HEK293 (cell line): ENCODE measurements at regions not wholly inside any gene's neighbourhood (a gene's known extent, or its start where the extent isn't known, plus 50 kb on each side); places are given as distances from the start of the nearest gene placed in this dataset.

Source experiments
- CTCF ChIA-PET: fragments of 350-600 bp; formaldehyde crosslinking; extraction: SDS; loops from one replicate; lab custom pipeline; 2021; ENCODE audit warnings: antibody characterized with exemption; lab: Yijun Ruan, JAX
- POLR2A ChIA-PET: fragments of 300-600 bp; formaldehyde crosslinking; extraction: SDS; loops from one replicate; lab custom pipeline; 2020; ENCODE audit warnings: antibody characterized with exemption, inconsistent platforms; lab: Yijun Ruan, JAX
- H3K27ac ChIP-seq: fragments of 200-500 bp; sonication (Bioruptor generic); 2 replicates; pipeline ENCODE4 v1.5.1; 2014; ENCODE audit warnings: low read depth, low read length, control low read depth, inconsistent platforms; ENCODE audit errors: extremely low read depth
- H3K36me3 ChIP-seq, 2 experiments: fragments of 200-500 bp in 1 of 2; sonication (Bioruptor generic) in 1 of 2; 1 replicate in 1 of 2; 2 replicates in 1 of 2; pipeline ENCODE4 v1.5.1; 2014 to 2017; ENCODE audit warnings: inconsistent platforms in 2 of 2, low read length in 2 of 2; ENCODE audit not compliant: control insufficient read depth in 2 of 2, insufficient read depth in 1 of 2
- H3K4me1 ChIP-seq: fragments of 200-500 bp; sonication (Bioruptor generic); 2 replicates; pipeline ENCODE4 v1.5.1; 2014; ENCODE audit warnings: mild to moderate bottlenecking, low read length, inconsistent platforms; ENCODE audit not compliant: control insufficient read depth, insufficient read depth
- H3K4me3 ChIP-seq: 2 replicates; pipeline ENCODE4 v1.5.1; 2011; ENCODE audit warnings: low read depth, mild to moderate bottlenecking, control low read depth, low read length, moderate library complexity
- H3K9me3 ChIP-seq: fragments of 200-500 bp; sonication (Bioruptor generic); 2 replicates; pipeline ENCODE4 v1.5.1; 2014; ENCODE audit warnings: low read depth, low read length, inconsistent platforms; ENCODE audit not compliant: control insufficient read depth, insufficient read depth
- SP2 ChIP-seq: fragments of 450-650 bp; formaldehyde crosslinking; IDR thresholded peaks from 2 replicates; pipeline ENCODE4 v1.5.1; 2016; ENCODE audit warnings: missing biosample characterization, missing genetic modification characterization
- ZBTB20 ChIP-seq: fragments of 450-650 bp; formaldehyde crosslinking; IDR thresholded peaks from 2 replicates; pipeline ENCODE4 v1.5.1; 2016; ENCODE audit warnings: missing biosample characterization, missing genetic modification characterization
- ZEB2 ChIP-seq: fragments of 450-650 bp; formaldehyde crosslinking; IDR thresholded peaks from 2 replicates; pipeline ENCODE4 v1.5.1; 2016; ENCODE audit warnings: missing biosample characterization, missing genetic modification characterization
- ZNF335 ChIP-seq: fragments of 450-650 bp; formaldehyde crosslinking; conservative IDR thresholded peaks from 2 replicates; pipeline ENCODE4 v1.5.1; 2016; ENCODE audit warnings: missing biosample characterization, missing genetic modification characterization
- TF ChIP-seq, protein P1 (sequence below): fragments of 450-650 bp; formaldehyde crosslinking; IDR thresholded peaks from 2 replicates; pipeline ENCODE4 v1.5.1; 2016; ENCODE audit warnings: missing biosample characterization, missing genetic modification characterization
- TF ChIP-seq, protein P2 (sequence below): fragments of 450-650 bp; formaldehyde crosslinking; IDR thresholded peaks from 2 replicates; pipeline ENCODE4 v1.5.1; 2016; ENCODE audit warnings: missing biosample characterization, missing genetic modification characterization
- TF ChIP-seq, protein P3 (sequence below): fragments of 450-650 bp; formaldehyde crosslinking; conservative IDR thresholded peaks from 2 replicates; pipeline ENCODE4 v1.5.1; 2016; ENCODE audit warnings: low read depth, missing biosample characterization, missing genetic modification characterization
- TF ChIP-seq, protein P4 (sequence below): fragments of 450-650 bp; formaldehyde crosslinking; IDR thresholded peaks from 2 replicates; pipeline ENCODE4 v1.5.1; 2017; ENCODE audit warnings: missing biosample characterization, missing genetic modification characterization
- TF ChIP-seq, protein P5 (sequence below): fragments of 450-650 bp; formaldehyde crosslinking; IDR thresholded peaks from 2 replicates; pipeline ENCODE4 v1.5.1; 2016; ENCODE audit warnings: missing biosample characterization, missing genetic modification characterization
- TF ChIP-seq, protein P6 (sequence below): fragments of 450-650 bp; formaldehyde crosslinking; IDR thresholded peaks from 2 replicates; pipeline ENCODE4 v1.5.1; 2016; ENCODE audit warnings: missing biosample characterization, missing genetic modification characterization

DNA sequence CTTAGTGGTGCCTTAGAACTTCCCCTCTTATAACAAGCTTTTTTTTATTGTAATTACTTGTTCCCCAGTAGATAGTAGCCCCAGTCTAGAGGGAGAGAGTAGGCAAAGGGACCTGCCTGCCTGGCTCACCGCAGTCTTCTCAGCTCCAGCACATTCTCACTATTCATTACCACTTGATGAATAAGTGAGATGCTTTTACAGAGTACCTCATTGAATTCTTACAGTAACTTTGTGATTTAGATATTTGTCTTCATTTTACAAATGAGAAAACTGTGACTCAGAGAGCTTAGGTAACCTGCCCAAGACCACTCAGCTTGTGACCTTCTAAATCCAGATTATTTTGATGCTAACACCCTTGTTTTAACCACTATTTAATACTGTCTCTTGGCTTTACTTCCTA lies 77.8 kb downstream of the CHRNA1 start:
- Histone ChIP-seq H3K27ac (no peak overlapping the region), H3K4me1 (0 out of 2 replicates have a peak, but pooled peaks cover 3% of the 10 kb centered on the region), H3K4me3 (no peak overlapping the region), H3K9me3 (no peaks in the 10 kb centered on the region), H3K36me3 (no peaks in the 10 kb centered on the region)
- POLR2A ChIA-PET = no interaction called here
- TF ChIP-seq, protein P1, sequence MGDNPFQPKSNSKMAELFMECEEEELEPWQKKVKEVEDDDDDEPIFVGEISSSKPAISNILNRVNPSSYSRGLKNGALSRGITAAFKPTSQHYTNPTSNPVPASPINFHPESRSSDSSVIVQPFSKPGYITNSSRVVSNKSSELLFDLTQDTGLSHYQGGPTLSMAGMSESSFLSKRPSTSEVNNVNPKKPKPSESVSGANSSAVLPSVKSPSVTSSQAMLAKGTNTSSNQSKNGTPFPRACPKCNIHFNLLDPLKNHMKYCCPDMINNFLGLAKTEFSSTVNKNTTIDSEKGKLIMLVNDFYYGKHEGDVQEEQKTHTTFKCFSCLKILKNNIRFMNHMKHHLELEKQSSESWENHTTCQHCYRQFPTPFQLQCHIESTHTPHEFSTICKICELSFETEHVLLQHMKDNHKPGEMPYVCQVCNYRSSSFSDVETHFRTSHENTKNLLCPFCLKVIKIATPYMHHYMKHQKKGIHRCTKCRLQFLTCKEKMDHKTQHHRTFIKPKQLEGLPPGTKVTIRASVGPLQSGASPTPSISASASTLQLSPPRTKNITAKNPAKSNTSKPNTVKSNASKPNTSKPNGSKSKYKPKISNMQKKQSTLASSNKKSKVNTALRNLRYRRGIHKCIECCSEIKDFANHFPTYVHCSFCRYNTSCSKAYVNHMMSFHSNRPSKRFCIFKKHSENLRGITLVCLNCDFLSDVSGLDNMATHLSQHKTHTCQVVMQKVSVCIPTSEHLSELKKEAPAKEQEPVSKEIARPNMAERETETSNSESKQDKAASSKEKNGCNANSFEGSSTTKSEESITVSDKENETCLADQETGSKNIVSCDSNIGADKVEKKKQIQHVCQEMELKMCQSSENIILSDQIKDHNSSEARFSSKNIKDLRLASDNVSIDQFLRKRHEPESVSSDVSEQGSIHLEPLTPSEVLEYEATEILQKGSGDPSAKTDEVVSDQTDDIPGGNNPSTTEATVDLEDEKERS (tag by site-specific recombination) = no peak
- TF ChIP-seq ZEB2 = no peak
- CTCF ChIA-PET = interaction anchor here (0.6 to 7.9 kb wide), 10 partner anchors 9 to 224 kb away, joined by 3 to 93 read pairs (median 7); no protein-coding TSS in a partner anchor

DNA sequence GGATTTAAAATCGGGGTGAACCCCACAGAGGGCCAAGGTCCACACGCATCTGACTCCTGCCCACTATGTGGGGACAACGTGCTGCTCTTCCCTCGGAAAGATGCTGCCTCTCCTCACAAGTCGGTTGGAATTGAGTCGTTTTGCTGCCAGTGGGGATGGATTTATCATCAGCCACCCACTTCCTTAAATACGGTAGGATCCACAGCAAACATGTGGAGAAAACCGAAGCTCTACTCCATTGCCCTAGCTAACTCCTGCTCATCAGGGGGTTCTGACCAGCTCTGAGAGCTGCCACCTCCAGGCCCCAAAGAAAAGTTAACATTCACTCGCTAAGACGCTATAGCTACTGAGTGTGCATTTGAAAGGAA lies 80.9 kb downstream of the CHRNA1 start:
- TF ChIP-seq, protein P2, sequence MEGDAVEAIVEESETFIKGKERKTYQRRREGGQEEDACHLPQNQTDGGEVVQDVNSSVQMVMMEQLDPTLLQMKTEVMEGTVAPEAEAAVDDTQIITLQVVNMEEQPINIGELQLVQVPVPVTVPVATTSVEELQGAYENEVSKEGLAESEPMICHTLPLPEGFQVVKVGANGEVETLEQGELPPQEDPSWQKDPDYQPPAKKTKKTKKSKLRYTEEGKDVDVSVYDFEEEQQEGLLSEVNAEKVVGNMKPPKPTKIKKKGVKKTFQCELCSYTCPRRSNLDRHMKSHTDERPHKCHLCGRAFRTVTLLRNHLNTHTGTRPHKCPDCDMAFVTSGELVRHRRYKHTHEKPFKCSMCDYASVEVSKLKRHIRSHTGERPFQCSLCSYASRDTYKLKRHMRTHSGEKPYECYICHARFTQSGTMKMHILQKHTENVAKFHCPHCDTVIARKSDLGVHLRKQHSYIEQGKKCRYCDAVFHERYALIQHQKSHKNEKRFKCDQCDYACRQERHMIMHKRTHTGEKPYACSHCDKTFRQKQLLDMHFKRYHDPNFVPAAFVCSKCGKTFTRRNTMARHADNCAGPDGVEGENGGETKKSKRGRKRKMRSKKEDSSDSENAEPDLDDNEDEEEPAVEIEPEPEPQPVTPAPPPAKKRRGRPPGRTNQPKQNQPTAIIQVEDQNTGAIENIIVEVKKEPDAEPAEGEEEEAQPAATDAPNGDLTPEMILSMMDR (tag by site-specific recombination) = peak; percentile 43; the same call in 1 of the 2 replicates
- TF ChIP-seq, protein P3, sequence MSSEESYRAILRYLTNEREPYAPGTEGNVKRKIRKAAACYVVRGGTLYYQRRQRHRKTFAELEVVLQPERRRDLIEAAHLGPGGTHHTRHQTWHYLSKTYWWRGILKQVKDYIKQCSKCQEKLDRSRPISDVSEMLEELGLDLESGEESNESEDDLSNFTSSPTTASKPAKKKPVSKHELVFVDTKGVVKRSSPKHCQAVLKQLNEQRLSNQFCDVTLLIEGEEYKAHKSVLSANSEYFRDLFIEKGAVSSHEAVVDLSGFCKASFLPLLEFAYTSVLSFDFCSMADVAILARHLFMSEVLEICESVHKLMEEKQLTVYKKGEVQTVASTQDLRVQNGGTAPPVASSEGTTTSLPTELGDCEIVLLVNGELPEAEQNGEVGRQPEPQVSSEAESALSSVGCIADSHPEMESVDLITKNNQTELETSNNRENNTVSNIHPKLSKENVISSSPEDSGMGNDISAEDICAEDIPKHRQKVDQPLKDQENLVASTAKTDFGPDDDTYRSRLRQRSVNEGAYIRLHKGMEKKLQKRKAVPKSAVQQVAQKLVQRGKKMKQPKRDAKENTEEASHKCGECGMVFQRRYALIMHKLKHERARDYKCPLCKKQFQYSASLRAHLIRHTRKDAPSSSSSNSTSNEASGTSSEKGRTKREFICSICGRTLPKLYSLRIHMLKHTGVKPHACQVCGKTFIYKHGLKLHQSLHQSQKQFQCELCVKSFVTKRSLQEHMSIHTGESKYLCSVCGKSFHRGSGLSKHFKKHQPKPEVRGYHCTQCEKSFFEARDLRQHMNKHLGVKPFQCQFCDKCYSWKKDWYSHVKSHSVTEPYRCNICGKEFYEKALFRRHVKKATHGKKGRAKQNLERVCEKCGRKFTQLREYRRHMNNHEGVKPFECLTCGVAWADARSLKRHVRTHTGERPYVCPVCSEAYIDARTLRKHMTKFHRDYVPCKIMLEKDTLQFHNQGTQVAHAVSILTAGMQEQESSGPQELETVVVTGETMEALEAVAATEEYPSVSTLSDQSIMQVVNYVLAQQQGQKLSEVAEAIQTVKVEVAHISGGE = no peak
- TF ChIP-seq ZBTB20 (tag by site-specific recombination) (0 out of 2 replicates have a peak, but pooled peaks have one; percentile 13), ZNF335 (tag by site-specific recombination) (peak; percentile 25)
- no peaks in the 10 kb centered on the region for H3K36me3 ChIP-seq
- H3K4me3 ChIP-seq = no peak overlapping the region
- no peak overlapping the region for H3K27ac ChIP-seq
- ChIA-PET CTCF (interaction anchor here (0.5 to 7.9 kb wide), 2 partner anchors 14 to 290 kb away, joined by 3 to 93 read pairs; no protein-coding TSS in a partner anchor), POLR2A (no interaction called here)
- no peaks in the 10 kb centered on the region for H3K9me3 ChIP-seq
- H3K4me1 ChIP-seq = peaks cover 8% of the 10 kb centered on the region

DNA sequence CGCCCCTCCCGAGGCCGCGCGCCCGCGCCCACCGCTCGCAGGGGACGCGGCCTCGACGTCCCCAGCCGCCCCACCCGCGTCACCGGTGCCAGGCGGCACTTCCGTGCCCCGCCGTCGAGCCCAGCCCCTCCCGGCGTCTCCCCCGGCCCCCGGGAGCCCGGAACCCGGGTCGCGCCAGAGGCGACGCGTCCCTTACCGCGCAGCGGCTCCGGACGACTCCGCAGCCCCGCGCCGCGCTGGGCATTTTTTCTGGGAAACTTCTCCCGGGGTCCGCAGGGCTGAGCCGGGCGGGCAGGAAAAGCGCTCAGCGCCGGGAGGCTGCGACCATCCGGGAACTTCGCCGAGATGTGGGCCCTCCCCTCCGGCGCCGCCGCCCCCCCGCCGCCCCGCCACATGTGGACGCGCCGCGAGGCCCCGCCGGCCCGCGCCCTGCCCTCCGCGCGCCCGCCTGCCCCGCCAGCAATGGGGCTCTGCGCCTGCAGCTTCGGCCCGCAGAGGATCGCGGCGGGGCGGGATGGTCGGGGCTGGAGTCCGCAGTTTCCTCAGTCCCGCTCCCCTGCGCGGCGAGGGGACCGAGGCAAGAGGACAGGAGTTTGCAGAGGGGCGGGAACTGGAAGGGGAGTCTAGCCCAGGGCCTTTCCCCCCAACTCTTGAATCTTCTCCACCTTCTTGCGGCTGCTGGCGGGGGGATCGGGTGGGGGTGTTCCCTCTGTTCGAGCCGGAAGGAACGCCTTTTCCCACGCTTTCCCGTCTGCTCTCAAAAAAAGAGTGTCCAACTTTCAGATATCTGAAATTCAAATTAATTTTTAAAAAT lies 81.5 kb downstream of the CHRNA1 start:
- ChIA-PET CTCF (interaction anchor here (0.6 to 7.9 kb wide), 4 partner anchors 15 to 332 kb away, joined by 3 to 93 read pairs (median 3); no protein-coding TSS in a partner anchor), POLR2A (interaction anchor here (1.4 kb wide), 1 partner anchor 101 kb away, joined by 3 read pairs; no protein-coding TSS in a partner anchor)
- no peaks in the 10 kb centered on the region for H3K36me3 ChIP-seq
- peak overlapping the region; percentile 81 for H3K4me3 ChIP-seq
- H3K9me3 ChIP-seq = no peaks in the 10 kb centered on the region
- peaks cover 12% of the 10 kb centered on the region for H3K4me1 ChIP-seq
- peak overlapping the region; percentile 67; the same call in 1 of the 2 replicates for H3K27ac ChIP-seq
- TF ChIP-seq SP2 (tag by site-specific recombination) (peak; percentile 34), ZNF335 (tag by site-specific recombination) (peak; percentile 71)
- TF ChIP-seq, protein P4, sequence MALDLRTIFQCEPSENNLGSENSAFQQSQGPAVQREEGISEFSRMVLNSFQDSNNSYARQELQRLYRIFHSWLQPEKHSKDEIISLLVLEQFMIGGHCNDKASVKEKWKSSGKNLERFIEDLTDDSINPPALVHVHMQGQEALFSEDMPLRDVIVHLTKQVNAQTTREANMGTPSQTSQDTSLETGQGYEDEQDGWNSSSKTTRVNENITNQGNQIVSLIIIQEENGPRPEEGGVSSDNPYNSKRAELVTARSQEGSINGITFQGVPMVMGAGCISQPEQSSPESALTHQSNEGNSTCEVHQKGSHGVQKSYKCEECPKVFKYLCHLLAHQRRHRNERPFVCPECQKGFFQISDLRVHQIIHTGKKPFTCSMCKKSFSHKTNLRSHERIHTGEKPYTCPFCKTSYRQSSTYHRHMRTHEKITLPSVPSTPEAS (tag by site-specific recombination) = no peak
- TF ChIP-seq, protein P5, sequence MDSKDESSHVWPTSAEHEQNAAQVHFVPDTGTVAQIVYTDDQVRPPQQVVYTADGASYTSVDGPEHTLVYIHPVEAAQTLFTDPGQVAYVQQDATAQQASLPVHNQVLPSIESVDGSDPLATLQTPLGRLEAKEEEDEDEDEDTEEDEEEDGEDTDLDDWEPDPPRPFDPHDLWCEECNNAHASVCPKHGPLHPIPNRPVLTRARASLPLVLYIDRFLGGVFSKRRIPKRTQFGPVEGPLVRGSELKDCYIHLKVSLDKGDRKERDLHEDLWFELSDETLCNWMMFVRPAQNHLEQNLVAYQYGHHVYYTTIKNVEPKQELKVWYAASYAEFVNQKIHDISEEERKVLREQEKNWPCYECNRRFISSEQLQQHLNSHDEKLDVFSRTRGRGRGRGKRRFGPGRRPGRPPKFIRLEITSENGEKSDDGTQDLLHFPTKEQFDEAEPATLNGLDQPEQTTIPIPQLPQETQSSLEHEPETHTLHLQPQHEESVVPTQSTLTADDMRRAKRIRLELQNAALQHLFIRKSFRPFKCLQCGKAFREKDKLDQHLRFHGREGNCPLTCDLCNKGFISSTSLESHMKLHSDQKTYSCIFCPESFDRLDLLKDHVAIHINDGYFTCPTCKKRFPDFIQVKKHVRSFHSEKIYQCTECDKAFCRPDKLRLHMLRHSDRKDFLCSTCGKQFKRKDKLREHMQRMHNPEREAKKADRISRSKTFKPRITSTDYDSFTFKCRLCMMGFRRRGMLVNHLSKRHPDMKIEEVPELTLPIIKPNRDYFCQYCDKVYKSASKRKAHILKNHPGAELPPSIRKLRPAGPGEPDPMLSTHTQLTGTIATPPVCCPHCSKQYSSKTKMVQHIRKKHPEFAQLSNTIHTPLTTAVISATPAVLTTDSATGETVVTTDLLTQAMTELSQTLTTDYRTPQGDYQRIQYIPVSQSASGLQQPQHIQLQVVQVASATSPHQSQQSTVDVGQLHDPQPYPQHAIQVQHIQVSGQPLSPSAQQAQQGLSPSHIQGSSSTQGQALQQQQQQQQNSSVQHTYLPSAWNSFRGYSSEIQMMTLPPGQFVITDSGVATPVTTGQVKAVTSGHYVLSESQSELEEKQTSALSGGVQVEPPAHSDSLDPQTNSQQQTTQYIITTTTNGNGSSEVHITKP (tag by site-specific recombination) = no peak
- TF ChIP-seq, protein P6, sequence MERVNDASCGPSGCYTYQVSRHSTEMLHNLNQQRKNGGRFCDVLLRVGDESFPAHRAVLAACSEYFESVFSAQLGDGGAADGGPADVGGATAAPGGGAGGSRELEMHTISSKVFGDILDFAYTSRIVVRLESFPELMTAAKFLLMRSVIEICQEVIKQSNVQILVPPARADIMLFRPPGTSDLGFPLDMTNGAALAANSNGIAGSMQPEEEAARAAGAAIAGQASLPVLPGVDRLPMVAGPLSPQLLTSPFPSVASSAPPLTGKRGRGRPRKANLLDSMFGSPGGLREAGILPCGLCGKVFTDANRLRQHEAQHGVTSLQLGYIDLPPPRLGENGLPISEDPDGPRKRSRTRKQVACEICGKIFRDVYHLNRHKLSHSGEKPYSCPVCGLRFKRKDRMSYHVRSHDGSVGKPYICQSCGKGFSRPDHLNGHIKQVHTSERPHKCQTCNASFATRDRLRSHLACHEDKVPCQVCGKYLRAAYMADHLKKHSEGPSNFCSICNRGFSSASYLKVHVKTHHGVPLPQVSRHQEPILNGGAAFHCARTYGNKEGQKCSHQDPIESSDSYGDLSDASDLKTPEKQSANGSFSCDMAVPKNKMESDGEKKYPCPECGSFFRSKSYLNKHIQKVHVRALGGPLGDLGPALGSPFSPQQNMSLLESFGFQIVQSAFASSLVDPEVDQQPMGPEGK (tag by site-specific recombination) = 0 out of 2 replicates have a peak, but pooled peaks have one; percentile 31
